ENCODE measurements at regions not wholly inside any gene's neighbourhood (a gene's known extent, or its start where the extent isn't known, plus 50 kb on each side); places are given as distances from the start of the nearest gene placed in this dataset.

DNA sequence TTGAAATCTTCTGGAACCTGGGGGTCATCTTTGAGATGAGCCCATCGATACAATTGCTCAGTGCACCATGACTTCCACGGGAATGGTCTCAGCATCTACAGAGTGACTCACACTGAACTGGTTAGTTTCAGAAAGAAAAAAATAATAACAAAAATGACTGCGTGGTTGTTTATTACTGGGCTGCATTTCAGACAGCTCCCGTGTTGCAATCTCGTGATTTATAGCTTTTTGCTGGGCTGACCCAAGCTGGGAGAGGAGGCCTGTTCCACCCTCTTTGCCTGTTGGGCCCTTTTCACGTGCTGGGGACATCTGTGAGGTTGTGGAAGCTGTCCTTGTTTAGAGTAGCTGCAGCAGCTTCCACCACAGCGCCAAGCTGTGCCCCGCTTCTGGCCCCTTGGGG is 225.5 kb downstream of the BMP7 start:
- no peak for TF ChIP-seq CTCF (IDR thresholded peaks at IDR 0.05; ENCODE audit: low read depth)

GRCh38 chr20:57043091-57043490 is 223.3 kb downstream of the BMP7 start:
- TF ChIP-seq CTCF (IDR thresholded peaks at IDR 0.05; ENCODE audit: low read depth) = no peak

DNA sequence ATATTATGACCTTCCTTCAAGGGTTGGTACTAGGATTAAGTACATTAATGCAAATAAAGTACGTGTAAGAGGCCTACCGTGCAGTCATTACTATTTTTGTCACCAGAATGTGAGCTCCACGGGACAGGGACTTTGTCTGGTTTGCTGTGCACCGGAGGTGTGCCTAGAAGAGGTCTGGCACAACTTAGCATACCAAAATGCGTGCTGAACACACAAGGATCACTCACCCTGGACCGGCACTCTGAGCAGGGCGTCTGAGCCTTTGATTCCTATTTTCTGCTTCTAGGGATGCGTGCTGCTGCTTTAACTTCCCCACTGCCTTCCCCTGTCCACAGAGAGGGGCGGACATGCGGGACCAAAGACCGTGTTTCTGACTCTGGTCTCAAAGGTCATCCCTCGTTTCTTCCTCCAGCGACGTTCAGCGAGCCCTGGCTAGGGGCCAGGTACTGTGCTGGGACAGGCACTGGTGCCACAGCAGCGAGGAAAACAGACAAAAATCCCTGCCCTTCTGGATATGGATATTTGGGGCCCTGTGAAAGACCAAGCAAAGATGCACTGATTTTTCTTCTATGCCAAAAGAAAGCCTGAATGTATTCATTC is 222.7 kb downstream of the BMP7 start:
- TF ChIP-seq CTCF (IDR thresholded peaks at IDR 0.05; ENCODE audit: low read depth) = no peak

DNA sequence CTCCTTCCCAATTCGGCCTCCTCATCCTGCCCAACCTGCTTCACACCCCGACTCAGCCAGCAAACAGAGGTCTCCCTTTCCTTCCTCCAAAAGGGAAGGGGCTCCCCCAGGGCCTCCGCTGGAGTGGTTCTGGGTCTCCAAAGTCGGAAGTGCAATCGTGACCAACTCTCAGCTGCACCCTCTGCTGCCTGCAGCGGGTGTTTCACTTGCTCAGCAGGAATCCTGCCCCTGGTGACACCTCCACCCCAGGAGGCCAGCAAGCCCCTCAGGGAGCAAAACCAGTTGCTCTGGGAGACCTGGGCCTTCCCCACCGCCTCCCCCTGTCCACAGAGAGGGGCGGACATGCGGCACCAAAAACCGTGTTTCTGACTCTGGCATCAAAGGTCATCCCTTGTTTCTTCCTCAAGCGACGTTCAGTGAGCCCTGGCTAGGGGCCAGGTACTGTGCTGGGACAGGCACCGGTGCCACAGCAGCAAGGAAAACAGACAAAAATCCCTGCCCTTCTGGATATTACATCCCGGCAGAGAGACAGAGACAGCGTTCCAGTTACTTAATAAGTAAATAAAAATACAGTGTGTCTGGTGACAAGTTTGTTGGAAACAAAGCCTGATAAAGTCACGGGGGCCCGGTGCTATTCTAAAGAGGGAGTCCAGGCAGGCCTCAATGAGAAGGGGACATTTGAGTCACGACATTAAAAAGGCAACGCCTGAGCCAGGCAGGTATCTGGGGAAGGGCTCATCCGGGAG is 219.0 kb downstream of the BMP7 start:
- no peak for TF ChIP-seq CTCF (IDR thresholded peaks at IDR 0.05; ENCODE audit: low read depth)

DNA sequence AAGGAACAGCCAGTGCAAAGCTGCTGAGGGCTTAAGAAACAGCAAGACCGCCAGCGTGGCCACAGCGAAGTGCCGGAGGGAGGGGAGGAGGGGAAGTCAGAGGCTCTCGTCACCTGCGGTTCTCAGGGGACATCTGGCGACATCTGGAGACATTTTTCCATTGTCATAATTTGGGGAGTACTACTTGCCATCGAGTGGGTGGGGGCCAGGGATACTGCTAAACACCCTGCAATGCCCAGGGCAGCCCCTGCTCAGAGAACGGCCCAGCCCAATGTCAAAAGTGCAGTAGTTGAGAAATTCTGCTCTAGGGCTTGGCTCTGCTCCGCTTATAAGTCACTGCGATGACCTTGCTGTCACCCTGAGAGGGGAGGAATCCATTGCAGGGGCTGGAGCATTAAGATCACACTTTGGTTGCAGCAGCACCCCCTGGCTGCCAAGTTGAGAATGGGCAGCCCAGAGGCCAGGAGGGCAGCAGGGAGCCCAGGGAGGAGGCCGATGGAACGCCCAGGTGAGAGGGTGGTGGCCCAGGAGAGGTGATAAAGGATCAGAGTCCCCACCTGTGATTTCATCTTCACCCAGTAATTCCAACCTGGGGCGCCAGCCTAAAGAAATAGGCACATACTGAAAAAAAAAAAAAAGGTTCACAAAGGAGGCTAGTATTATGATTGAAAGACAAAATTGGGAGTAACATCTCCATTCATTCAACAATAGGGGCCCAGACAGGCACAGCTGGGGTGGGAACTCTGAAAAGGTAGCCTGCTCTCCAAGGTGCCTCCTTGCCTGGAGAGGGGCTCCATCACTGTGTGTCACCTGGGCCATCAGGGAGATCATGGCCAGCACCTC is 218.2 kb downstream of the BMP7 start:
- TF ChIP-seq CTCF (IDR thresholded peaks at IDR 0.05; ENCODE audit: low read depth) = no peak

- TF ChIP-seq CTCF (IDR thresholded peaks at IDR 0.05; ENCODE audit: low read depth) = no peak
Measured at GRCh38 chr20:57049296-57049695, 217.1 kb downstream of the BMP7 start.

DNA sequence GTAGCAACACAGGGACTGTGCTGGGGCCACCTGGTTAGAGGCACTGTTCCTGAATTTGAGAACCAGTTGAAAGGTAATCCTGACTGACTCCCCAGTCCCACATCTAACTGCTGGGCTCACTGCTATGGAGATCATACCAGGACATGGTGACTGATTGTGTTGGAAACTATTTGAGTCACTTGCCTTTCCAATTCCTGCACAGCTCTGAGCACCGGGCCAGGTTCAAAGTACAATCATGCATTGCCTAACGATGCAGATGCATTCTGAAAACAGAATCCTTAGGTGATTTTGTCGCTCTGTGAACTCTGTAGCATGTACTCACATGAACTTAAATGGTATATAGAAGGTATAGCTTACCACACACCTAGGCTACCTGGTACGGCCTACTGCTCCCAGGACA is 215.3 kb downstream of the BMP7 start:
- TF ChIP-seq CTCF (IDR thresholded peaks at IDR 0.05; ENCODE audit: low read depth) = no peak
